BLaER1 (cell line): ENCODE measurements at regions not wholly inside any gene's neighbourhood (a gene's known extent, or its start where the extent isn't known, plus 50 kb on each side); places are given as distances from the start of the nearest gene placed in this dataset.
A peak's percentile ranks its signal among the peaks of the same experiment; 100 is the strongest.

ENCODE experiments used
- H3K27ac ChIP-seq: shearing (Covaris generic); formaldehyde crosslinking; 2 replicates; pipeline ENCODE4 v1.8.1; 2022
- H3K27me3 ChIP-seq: shearing (Covaris generic); formaldehyde crosslinking; 2 replicates; pipeline ENCODE4 v1.8.1; 2022
- H3K36me3 ChIP-seq: shearing (Covaris generic); formaldehyde crosslinking; 2 replicates; pipeline ENCODE4 v1.8.1; 2022
- H3K4me1 ChIP-seq: shearing (Covaris generic); formaldehyde crosslinking; 2 replicates; pipeline ENCODE4 v1.8.1; 2022
- H3K4me2 ChIP-seq: shearing (Covaris generic); formaldehyde crosslinking; 2 replicates; pipeline ENCODE4 v1.8.1; 2022
- H3K4me3 ChIP-seq: shearing (Covaris generic); formaldehyde crosslinking; 2 replicates; pipeline ENCODE4 v1.8.1; 2022
- H3K9ac ChIP-seq: shearing (Covaris generic); formaldehyde crosslinking; 2 replicates; pipeline ENCODE4 v1.8.1; 2022
- H3K9me3 ChIP-seq: shearing (Covaris generic); formaldehyde crosslinking; 2 replicates; pipeline ENCODE4 v1.8.1; 2022
- H4K20me1 ChIP-seq: shearing (Covaris generic); formaldehyde crosslinking; 2 replicates; pipeline ENCODE4 v1.8.1; 2022
- Cebpa-rat ChIP-seq: shearing (Covaris generic); IDR thresholded peaks from 2 replicates; pipeline ENCODE4 v1.8.1; 2022

GRCh38 chr15:54820098-54820497 lies 376.6 kb downstream of the RSL24D1 start:
- TF ChIP-seq Cebpa-rat: no peak
- Histone ChIP-seq H4K20me1 (no peaks in the 10 kb centered on the region), H3K9ac (no peak overlapping the region), H3K4me2 (no peak overlapping the region), H3K4me1 (no peaks in the 10 kb centered on the region; the same call in 1 of the 2 replicates), H3K36me3 (no peaks in the 10 kb centered on the region), H3K4me3 (no peak overlapping the region), H3K27ac (no peak overlapping the region), H3K9me3 (no peaks in the 10 kb centered on the region), H3K27me3 (no peaks in the 10 kb centered on the region)

- no peaks in the 10 kb centered on the region for H3K36me3 ChIP-seq
- no peaks in the 10 kb centered on the region for H3K27me3 ChIP-seq
- no peak for TF ChIP-seq Cebpa-rat
- no peak overlapping the region for H3K9ac ChIP-seq
- H3K27ac ChIP-seq: no peak overlapping the region
- no peaks in the 10 kb centered on the region for H4K20me1 ChIP-seq
- no peak overlapping the region for H3K4me2 ChIP-seq
- no peak overlapping the region for H3K4me3 ChIP-seq
- no peaks in the 10 kb centered on the region for H3K9me3 ChIP-seq
- H3K4me1 ChIP-seq: no peaks in the 10 kb centered on the region; the same call in 1 of the 2 replicates
These were observed 380.3 kb downstream of the RSL24D1 start for GRCh38 chr15:54816401-54816800.

GRCh38 chr15:54815556-54815955 lies 381.2 kb downstream of the RSL24D1 start:
- no peak overlapping the region for H3K4me3 ChIP-seq
- no peak overlapping the region for H3K27ac ChIP-seq
- no peak overlapping the region for H3K4me2 ChIP-seq
- H3K9me3 ChIP-seq: no peaks in the 10 kb centered on the region
- H3K36me3 ChIP-seq: no peaks in the 10 kb centered on the region
- no peak overlapping the region for H3K9ac ChIP-seq
- no peaks in the 10 kb centered on the region for H4K20me1 ChIP-seq
- TF ChIP-seq Cebpa-rat: no peak
- H3K4me1 ChIP-seq: no peaks in the 10 kb centered on the region; the same call in 1 of the 2 replicates
- no peaks in the 10 kb centered on the region for H3K27me3 ChIP-seq

- no peaks in the 10 kb centered on the region; the same call in 1 of the 2 replicates for H3K4me1 ChIP-seq
- H3K4me2 ChIP-seq: no peak overlapping the region
- H3K9me3 ChIP-seq: no peaks in the 10 kb centered on the region
- no peaks in the 10 kb centered on the region for H4K20me1 ChIP-seq
- no peak for TF ChIP-seq Cebpa-rat
- no peak overlapping the region for H3K9ac ChIP-seq
- H3K4me3 ChIP-seq: no peak overlapping the region
- H3K36me3 ChIP-seq: no peaks in the 10 kb centered on the region
- H3K27me3 ChIP-seq: no peaks in the 10 kb centered on the region
- H3K27ac ChIP-seq: no peak overlapping the region
These were observed 384.4 kb downstream of the RSL24D1 start for GRCh38 chr15:54812383-54812782.

GRCh38 chr15:54810496-54810895 lies 386.2 kb downstream of the RSL24D1 start:
- Histone ChIP-seq H3K27ac (no peak overlapping the region), H3K36me3 (no peaks in the 10 kb centered on the region), H3K4me1 (no peaks in the 10 kb centered on the region; the same call in 1 of the 2 replicates), H3K4me3 (no peak overlapping the region), H4K20me1 (no peaks in the 10 kb centered on the region), H3K4me2 (no peak overlapping the region), H3K9me3 (no peaks in the 10 kb centered on the region), H3K27me3 (no peaks in the 10 kb centered on the region), H3K9ac (no peak overlapping the region)
- TF ChIP-seq Cebpa-rat: no peak

GRCh38 chr15:54810031-54810430 lies 386.7 kb downstream of the RSL24D1 start:
- TF ChIP-seq Cebpa-rat: no peak
- no peaks in the 10 kb centered on the region for H4K20me1 ChIP-seq
- no peak overlapping the region for H3K4me2 ChIP-seq
- no peak overlapping the region for H3K9ac ChIP-seq
- no peaks in the 10 kb centered on the region for H3K9me3 ChIP-seq
- no peak overlapping the region for H3K27ac ChIP-seq
- H3K27me3 ChIP-seq: no peaks in the 10 kb centered on the region
- no peaks in the 10 kb centered on the region for H3K36me3 ChIP-seq
- H3K4me1 ChIP-seq: no peaks in the 10 kb centered on the region
- H3K4me3 ChIP-seq: no peak overlapping the region

GRCh38 chr15:54808321-54808720 lies 388.4 kb downstream of the RSL24D1 start:
- Histone ChIP-seq H4K20me1 (no peaks in the 10 kb centered on the region), H3K36me3 (no peaks in the 10 kb centered on the region), H3K4me1 (peaks cover 8% of the 10 kb centered on the region; the same call in 1 of the 2 replicates), H3K27me3 (no peaks in the 10 kb centered on the region), H3K9ac (no peak overlapping the region), H3K27ac (no peak overlapping the region), H3K9me3 (no peaks in the 10 kb centered on the region), H3K4me2 (no peak overlapping the region), H3K4me3 (no peak overlapping the region)
- TF ChIP-seq Cebpa-rat: no peak

GRCh38 chr15:54803987-54804386 lies 392.8 kb downstream of the RSL24D1 start:
- Histone ChIP-seq H3K4me3 (no peak overlapping the region), H3K4me1 (peaks cover 14% of the 10 kb centered on the region; the same call in 1 of the 2 replicates), H3K36me3 (no peaks in the 10 kb centered on the region), H3K27me3 (no peaks in the 10 kb centered on the region), H4K20me1 (no peaks in the 10 kb centered on the region), H3K4me2 (0 out of 2 replicates have a peak overlapping the region, but pooled peaks have one; percentile 3), H3K9ac (no peak overlapping the region), H3K9me3 (no peaks in the 10 kb centered on the region), H3K27ac (no peak overlapping the region)
- TF ChIP-seq Cebpa-rat: no peak

- no peak overlapping the region for H3K27ac ChIP-seq
- H3K4me2 ChIP-seq: 0 out of 2 replicates have a peak overlapping the region, but pooled peaks have one; percentile 3
- no peak overlapping the region for H3K4me3 ChIP-seq
- H3K9ac ChIP-seq: no peak overlapping the region
- no peaks in the 10 kb centered on the region for H3K27me3 ChIP-seq
- no peak for TF ChIP-seq Cebpa-rat
- no peaks in the 10 kb centered on the region for H3K36me3 ChIP-seq
- H3K9me3 ChIP-seq: no peaks in the 10 kb centered on the region
- H3K4me1 ChIP-seq: peaks cover 14% of the 10 kb centered on the region; the same call in 1 of the 2 replicates
- H4K20me1 ChIP-seq: no peaks in the 10 kb centered on the region
These were observed 393.5 kb downstream of the RSL24D1 start for GRCh38 chr15:54803134-54803808.

GRCh38 chr15:54792526-54792925 lies 404.2 kb downstream of the RSL24D1 start:
- Histone ChIP-seq H3K4me2 (no peak overlapping the region), H4K20me1 (no peaks in the 10 kb centered on the region)
- no peak for TF ChIP-seq Cebpa-rat

More at GRCh38 chr15:54792526-54792925, 404.2 kb downstream of the RSL24D1 start:
- no peak overlapping the region for H3K27ac ChIP-seq
- H3K9ac ChIP-seq: no peak overlapping the region
- H3K9me3 ChIP-seq: no peaks in the 10 kb centered on the region
- no peaks in the 10 kb centered on the region for H3K36me3 ChIP-seq
- no peaks in the 10 kb centered on the region for H3K27me3 ChIP-seq
- no peak overlapping the region for H3K4me3 ChIP-seq
- H3K4me1 ChIP-seq: peaks cover 6% of the 10 kb centered on the region; the same call in 1 of the 2 replicates
